Suprapubic skin (tissue), 4 donors: ENCODE measurements at regions not wholly inside any gene's neighbourhood (a gene's known extent, or its start where the extent isn't known, plus 50 kb on each side); places are given as distances from the start of the nearest gene placed in this dataset.
A peak's percentile ranks its signal among the peaks of the same experiment; 100 is the strongest.

ENCODE experiments used
- DNase-seq, 2 donors: peaks; one replicate each; pipeline ENCODE4 v3.0.0-alpha.2; 2019; ENCODE audit warnings: low spot score in 2 of 2
- H3K27ac ChIP-seq: fragments of 200-600 bp; sonication (generic); one replicate; pipeline ENCODE4 v1.5.1; 2019
- H3K27me3 ChIP-seq: fragments of 200-600 bp; sonication (generic); one replicate; pipeline ENCODE4 v1.5.1; 2019
- H3K36me3 ChIP-seq: fragments of 200-600 bp; sonication (generic); one replicate; pipeline ENCODE4 v1.5.1; 2019
- H3K4me1 ChIP-seq: fragments of 200-600 bp; sonication (generic); one replicate; pipeline ENCODE4 v1.5.1; 2019
- H3K4me3 ChIP-seq: fragments of 200-600 bp; sonication (generic); one replicate; pipeline ENCODE4 v1.5.1; 2019; ENCODE audit warnings: mild to moderate bottlenecking
- H3K9me3 ChIP-seq: fragments of 200-600 bp; sonication (generic); one replicate; pipeline ENCODE4 v1.5.1; 2019
- EP300 ChIP-seq: sonication (generic); formaldehyde crosslinking; IDR thresholded peaks from one replicate; pipeline ENCODE4 v1.6.1; 2017; ENCODE audit warnings: antibody characterized with exemption
- POLR2A ChIP-seq, 2 donors: fragments of 450-650 bp; IDR thresholded peaks; one replicate each; pipeline ENCODE4 v1.6.1; 2017; ENCODE audit warnings: antibody characterized with exemption in 2 of 2, mild to moderate bottlenecking in 2 of 2, moderate library complexity in 2 of 2
- POLR2AphosphoS5 ChIP-seq, 3 donors: sonication (generic); formaldehyde crosslinking; IDR thresholded peaks; one replicate each; pipeline ENCODE4 v1.6.1; 2017; ENCODE audit warnings: antibody characterized with exemption in 3 of 3
- WGBS: methylation state at CpG from one replicate; pipeline ENCODE4 v1.1.5; 2018; 5-methylcytosine and 5-hydroxymethylcytosine counted together
- TF ChIP-seq, protein P1 (sequence below), 2 donors: fragments of 200-600 bp in 1 of 2; fragments of 450-650 bp in 1 of 2; sonication (generic) in 1 of 2; IDR thresholded peaks; one replicate each; pipeline ENCODE4 v1.5.1; 2016 to 2019; ENCODE audit warnings: antibody characterized with exemption in 2 of 2, mild to moderate bottlenecking in 1 of 2, moderate library complexity in 1 of 2

DNA sequence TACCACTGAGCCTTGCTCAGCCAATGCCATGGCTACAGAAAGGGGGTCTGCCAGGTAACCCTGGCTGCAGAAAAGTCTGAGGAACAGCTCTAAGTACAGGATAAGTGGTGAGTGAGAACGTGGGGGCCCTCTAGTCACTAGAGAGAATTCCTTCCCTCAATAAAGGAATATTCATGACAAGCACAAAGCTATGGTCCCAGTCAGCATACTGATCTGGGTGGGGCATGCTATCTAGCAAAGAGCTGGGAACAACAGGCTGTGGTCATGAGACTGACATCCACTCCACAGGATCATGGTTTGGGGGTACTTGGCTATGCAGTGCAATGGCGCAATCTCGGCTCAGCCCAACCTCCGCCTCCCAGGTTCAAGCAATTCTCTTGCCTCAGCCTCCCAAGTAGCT lies 140.4 kb downstream of the MTHFS start:
- DNase-seq: no peak
- no peaks in the 10 kb centered on the region for H3K9me3 ChIP-seq
- no peak overlapping the region for H3K4me3 ChIP-seq
- TF ChIP-seq, protein P1, sequence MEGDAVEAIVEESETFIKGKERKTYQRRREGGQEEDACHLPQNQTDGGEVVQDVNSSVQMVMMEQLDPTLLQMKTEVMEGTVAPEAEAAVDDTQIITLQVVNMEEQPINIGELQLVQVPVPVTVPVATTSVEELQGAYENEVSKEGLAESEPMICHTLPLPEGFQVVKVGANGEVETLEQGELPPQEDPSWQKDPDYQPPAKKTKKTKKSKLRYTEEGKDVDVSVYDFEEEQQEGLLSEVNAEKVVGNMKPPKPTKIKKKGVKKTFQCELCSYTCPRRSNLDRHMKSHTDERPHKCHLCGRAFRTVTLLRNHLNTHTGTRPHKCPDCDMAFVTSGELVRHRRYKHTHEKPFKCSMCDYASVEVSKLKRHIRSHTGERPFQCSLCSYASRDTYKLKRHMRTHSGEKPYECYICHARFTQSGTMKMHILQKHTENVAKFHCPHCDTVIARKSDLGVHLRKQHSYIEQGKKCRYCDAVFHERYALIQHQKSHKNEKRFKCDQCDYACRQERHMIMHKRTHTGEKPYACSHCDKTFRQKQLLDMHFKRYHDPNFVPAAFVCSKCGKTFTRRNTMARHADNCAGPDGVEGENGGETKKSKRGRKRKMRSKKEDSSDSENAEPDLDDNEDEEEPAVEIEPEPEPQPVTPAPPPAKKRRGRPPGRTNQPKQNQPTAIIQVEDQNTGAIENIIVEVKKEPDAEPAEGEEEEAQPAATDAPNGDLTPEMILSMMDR (IDR thresholded peaks at IDR 0.05): no peak
- TF ChIP-seq EP300 (no peak), POLR2AphosphoS5 (IDR thresholded peaks at IDR 0.05) (no peak), POLR2A (IDR thresholded peaks at IDR 0.05) (no peak)
- H3K27me3 ChIP-seq: no peaks in the 10 kb centered on the region
- no peaks in the 10 kb centered on the region for H3K36me3 ChIP-seq
- 95% methylated on average over 4 of the region's 4 CpGs for WGBS
- no peaks in the 10 kb centered on the region for H3K4me1 ChIP-seq
- H3K27ac ChIP-seq: no peak overlapping the region

DNA sequence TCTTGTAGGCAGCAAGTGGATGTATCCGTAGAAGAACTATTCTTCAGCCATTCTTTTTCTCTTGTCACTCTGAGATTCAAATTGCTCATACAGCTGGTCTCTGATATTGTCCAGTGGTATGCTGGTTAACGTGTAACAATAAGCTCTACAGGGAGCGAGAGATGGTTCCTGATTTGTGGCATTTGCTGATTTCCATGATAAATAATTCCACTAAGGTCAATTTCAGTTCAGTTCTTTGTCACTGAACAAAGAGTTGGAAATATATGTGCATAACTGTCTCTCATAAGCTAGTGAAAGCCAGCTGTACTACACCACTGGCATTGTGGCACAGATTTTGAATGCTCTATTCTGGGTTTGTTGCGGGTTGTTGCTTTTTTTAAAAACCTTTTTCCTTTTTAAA lies 131.7 kb downstream of the MTHFS start:
- H3K27me3 ChIP-seq: no peaks in the 10 kb centered on the region
- no peak for DNase-seq
- WGBS: 74% methylated on average over 4 of the region's 4 CpGs
- H3K4me1 ChIP-seq: no peaks in the 10 kb centered on the region
- no peaks in the 10 kb centered on the region for H3K36me3 ChIP-seq
- no peak overlapping the region for H3K27ac ChIP-seq
- H3K9me3 ChIP-seq: no peaks in the 10 kb centered on the region
- TF ChIP-seq EP300 (no peak), POLR2A (IDR thresholded peaks at IDR 0.05) (no peak), POLR2AphosphoS5 (IDR thresholded peaks at IDR 0.05) (no peak)
- TF ChIP-seq, protein P1 (IDR thresholded peaks at IDR 0.05): no peak
- no peak overlapping the region for H3K4me3 ChIP-seq

DNA sequence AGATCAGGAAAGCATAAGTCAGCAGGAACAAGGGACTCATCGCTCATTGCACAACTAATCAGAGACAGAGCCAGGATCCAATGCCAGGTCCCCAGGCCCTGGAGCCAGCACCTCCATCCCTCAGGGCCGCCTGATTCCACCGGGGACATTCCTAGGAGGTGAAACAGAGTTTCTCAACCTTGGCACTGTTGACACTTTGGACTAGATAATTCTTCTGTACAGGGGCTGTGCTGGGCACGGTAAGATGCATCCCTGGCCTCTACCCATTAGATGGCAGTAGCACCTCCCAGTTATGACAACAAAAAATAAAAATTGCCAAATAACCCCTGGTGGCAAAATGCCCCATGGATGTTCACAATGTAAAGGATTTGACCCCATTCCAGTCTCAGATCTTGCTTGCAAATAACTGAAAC lies 127.7 kb downstream of the MTHFS start:
- Histone ChIP-seq H3K9me3 (no peaks in the 10 kb centered on the region), H3K4me3 (no peak overlapping the region), H3K27me3 (no peaks in the 10 kb centered on the region), H3K4me1 (no peaks in the 10 kb centered on the region), H3K36me3 (no peaks in the 10 kb centered on the region), H3K27ac (no peak overlapping the region)
- TF ChIP-seq, protein P1 (IDR thresholded peaks at IDR 0.05): peak in 1 of 2 donors; percentile 7
- TF ChIP-seq EP300: no peak
- no peak for TF ChIP-seq POLR2AphosphoS5 (IDR thresholded peaks at IDR 0.05)
- no peak for DNase-seq
- WGBS: 27% methylated on average over 4 of the region's 4 CpGs

GRCh38 chr15:79769933-79770759 lies 126.7 kb downstream of the MTHFS start:
- no peaks in the 10 kb centered on the region for H3K4me1 ChIP-seq
- H3K36me3 ChIP-seq: no peaks in the 10 kb centered on the region
- H3K27me3 ChIP-seq: no peaks in the 10 kb centered on the region
- no peak for DNase-seq
- TF ChIP-seq POLR2AphosphoS5 (IDR thresholded peaks at IDR 0.05) (no peak), POLR2A (IDR thresholded peaks at IDR 0.05) (no peak), EP300 (no peak)
- TF ChIP-seq, protein P1 (IDR thresholded peaks at IDR 0.05): no peak
- no peak overlapping the region for H3K27ac ChIP-seq
- no peak overlapping the region for H3K4me3 ChIP-seq
- WGBS: 82% methylated on average over 11 of the region's 11 CpGs
- H3K9me3 ChIP-seq: no peaks in the 10 kb centered on the region

DNA sequence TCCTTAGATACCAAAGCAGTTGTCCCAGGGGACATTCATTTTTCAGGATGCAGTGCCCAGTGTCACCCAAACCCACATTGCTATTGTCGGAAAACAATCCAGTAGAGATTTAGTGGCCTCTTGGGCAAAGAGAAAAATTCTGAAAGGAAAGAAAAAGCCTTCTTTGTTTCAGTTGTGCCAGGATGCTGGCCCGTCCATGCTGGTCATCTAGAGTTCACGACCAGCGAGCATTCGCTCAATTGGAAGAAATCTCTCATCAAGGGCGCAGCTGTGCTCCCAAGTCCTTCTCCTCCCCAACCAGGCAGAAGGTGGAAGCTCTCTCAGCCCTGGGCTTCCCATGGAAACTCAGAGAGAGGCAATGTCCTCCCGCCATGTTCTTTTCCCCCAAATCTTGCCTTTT lies 123.7 kb downstream of the MTHFS start:
- Histone ChIP-seq H3K4me1 (no peaks in the 10 kb centered on the region), H3K4me3 (no peak overlapping the region), H3K9me3 (no peaks in the 10 kb centered on the region), H3K36me3 (no peaks in the 10 kb centered on the region), H3K27ac (no peak overlapping the region), H3K27me3 (no peaks in the 10 kb centered on the region)
- DNase-seq: no peak
- 83% methylated on average over 7 of the region's 7 CpGs for WGBS
- TF ChIP-seq POLR2AphosphoS5 (IDR thresholded peaks at IDR 0.05) (no peak), EP300 (no peak), POLR2A (IDR thresholded peaks at IDR 0.05) (no peak)
- TF ChIP-seq, protein P1 (IDR thresholded peaks at IDR 0.05): no peak
